HG03457 (cell line): ENCODE measurements at regions not wholly inside any gene's neighbourhood (a gene's known extent, or its start where the extent isn't known, plus 50 kb on each side); places are given as distances from the start of the nearest gene placed in this dataset.
"Not testable (repeated sequence)": the region's sequence is repeated elsewhere in the genome, so short reads cannot be mapped to it uniquely, and the experiment has no call there.

Experiments
- ATAC-seq: cut with Tn5 transposase; IDR thresholded peaks from one replicate; pipeline ENCODE4 v1.9.1; 2021; ENCODE audit warnings: moderate number of reproducible peaks; ENCODE audit not compliant: unreplicated experiment

DNA sequence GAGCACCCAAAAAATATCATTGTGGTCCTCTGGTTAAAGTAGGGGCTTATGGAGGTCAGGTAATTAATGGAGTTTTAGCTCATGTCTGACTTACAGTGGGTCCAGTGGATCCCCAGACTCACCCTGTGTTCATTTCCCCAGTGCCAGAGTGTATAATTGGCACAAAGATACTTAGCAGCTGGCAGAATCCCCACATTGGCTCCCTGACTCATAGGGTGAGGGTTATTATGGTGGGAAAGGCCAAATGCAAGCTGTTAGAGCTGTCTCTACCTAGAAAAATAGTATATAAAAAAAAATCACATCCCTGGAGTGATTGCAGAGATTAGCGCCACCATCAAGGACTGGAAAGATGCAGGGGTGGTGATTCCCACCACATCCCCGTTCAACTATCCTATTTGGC is 1067.6 kb upstream of the ACVR2A start:
- ATAC-seq: no peak

DNA sequence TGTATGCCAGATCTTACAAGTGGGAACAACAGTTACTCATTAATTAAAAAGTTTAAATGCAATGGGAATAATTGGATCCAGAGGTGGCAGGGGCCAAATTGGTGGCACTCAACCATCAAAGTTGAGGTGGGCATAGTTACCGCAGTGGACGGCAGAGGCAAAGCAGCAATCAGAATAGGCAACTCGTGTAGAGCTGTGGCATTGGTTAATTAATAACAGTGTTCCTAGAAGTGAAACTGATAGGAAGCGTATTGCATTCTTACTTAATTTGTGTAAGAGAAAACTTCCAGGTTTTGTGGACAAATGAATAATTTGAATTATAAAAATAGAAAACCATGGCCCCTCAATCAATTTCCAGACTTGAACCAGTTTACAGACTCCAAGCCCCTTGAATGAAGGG is 1068.2 kb upstream of the ACVR2A start:
- no peak for ATAC-seq

DNA sequence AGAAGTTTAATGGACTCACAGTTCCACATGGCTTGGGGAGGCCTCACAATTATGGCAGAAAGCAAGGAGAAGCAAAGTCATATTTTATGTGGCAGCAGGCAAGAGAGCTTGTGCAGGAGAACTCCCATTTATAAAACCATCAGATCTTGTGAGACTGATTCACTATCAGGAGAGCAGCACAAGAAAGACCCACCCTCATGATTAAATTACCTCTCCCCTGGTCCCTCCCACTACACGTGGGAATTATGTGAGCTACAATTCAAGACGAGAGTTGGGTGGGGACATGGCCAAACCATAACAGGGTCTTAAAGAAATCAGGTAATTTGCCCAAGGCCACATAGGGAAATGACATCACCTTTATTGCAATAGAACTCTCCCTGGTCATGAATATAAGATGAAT is 1073.3 kb upstream of the ACVR2A start:
- no peak for ATAC-seq

DNA sequence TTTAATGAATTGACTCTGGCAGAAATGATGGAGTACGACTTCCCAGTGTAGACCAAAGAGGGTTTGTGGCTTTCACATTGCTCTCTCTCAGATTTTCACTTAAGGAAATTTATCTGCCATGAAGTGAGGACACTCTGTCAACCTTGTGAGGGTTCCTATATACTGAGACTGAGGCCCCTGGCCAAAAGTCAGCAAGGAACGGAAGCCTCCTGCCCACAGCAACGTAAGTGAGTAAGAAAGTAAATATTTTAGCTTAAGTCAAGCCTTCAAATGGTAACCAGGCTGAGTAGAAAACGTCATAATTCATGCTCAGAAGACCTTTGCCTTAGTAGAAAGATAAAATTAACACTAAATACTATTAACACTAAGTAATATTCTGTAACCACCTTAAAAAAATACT is 1080.5 kb upstream of the ACVR2A start:
- ATAC-seq: no peak

DNA sequence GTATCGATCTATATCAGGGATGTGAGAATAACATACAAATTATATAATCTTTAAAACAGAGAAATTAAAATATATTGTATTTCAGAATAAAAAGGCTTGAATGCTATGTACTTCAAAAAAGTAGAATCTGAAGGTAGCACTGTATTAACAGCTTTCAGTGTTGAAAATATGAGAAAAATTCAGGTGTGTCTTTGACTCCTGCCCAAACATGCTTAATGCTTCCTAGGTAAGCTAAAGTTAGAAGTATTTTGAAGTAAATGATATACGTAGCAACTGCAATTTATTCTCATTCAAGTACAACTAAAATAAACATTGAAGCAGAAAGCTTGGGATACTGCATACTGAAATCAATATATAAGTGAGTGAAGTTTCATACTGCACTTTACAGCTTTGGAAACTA is 1082.0 kb upstream of the ACVR2A start:
- no peak for ATAC-seq

DNA sequence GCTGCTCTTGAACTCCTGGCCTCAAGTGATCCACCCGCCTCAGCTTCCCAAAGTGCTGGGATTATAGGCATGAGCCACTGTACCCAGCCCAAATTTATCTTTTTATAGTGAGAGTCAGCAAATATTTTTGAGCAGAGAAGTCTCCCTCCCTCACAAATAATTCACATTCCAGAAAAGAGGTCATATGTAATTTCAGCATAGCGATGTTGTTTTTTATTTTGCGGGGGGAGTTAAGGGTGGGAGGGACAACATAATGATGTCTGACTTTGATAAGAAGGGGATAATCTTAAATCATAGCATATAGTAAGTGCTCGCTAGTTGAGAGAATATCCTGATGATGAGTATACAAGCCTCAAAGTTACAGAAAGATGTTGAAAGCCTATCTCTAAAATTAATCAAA is 1090.2 kb upstream of the ACVR2A start:
- no peak for ATAC-seq

DNA sequence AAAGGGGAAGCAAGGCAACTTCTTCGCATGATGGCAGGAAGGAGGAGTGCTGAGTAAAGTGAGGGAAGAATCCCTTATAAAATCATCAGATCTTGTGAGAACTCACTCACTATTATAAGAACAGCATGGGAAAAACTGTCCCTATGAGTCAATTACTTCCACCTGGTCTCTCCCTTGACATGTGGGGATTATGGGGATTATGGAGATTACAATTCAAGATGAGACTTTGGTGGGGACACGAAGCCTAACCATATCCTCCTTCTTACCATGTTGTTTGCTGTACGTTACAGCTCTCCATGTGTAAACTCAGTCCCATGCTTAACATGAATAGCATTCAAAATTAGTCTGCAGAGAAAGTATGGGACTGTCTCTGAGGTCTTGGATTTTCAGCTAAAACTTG is 1096.8 kb upstream of the ACVR2A start:
- no peak for ATAC-seq

DNA sequence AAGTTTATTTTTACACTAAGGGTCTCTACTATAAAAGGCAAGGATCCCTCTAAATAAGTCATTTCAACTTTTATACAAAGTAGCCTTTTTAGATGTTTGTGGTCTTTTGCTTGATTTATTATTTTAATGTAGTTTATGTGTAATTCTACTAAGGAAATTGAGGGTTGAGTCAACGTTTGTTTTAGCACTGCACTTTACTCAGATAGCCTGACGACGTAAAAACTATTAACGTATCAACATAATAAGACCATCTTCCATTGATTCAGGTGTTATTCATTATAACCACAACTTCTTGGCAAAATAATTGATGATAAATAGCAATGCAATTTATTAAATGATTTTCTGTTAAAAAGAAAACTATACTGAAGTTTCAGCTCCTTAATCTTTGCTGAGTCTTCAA is 1103.6 kb upstream of the ACVR2A start:
- no peak for ATAC-seq

DNA sequence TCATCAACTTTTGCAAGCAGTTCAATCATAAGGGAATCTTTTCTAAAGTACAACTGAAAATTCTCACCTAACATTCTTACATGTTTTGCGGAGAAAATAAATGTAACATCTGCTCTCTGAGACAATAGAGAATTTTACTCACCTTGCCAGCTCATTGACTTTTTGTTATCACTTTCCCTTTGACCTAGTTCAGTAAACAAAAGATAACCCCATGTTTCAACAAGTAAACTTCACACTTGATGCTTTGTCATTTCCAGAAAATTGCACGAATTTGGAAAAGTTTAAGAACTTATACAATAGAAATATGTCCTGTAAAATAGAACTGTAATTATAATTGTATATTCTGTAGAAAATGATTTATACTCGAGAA is 1110.0 kb upstream of the ACVR2A start:
- ATAC-seq: no peak

DNA sequence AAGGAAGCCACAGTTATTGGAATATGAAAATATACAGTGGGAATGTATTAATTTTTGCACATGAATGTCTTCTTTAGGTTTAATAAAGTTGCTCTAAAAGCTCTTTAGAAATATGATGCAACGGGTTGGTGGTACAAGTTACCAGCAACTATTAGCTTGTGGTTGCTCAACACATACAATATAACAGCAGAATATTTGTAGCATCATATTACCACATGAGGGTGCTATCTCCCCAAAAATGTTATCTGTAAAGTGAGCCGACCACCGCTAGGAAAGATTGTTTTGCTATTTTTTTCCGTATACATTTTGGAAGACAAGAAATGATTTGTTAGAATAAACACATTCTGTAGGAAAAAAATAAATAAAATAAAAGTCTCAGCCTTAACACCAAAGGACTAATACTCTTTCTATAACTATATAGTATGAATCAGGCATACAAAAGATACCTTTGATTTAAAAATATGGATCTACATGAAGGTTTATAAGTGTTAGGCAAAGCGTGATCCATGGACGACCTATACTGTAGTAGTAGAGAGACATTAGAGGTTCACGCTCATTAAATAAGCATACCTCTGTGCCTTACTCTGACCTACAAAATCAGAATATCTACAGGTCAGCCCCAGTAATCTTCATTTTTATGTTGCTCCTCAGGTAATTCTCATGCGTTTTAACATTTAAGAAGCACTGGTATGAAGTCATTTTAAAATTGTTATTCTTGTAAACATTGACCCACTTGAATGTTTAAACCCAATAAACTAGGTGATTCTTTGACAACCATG is 1110.6 kb upstream of the ACVR2A start:
- no peak for ATAC-seq

DNA sequence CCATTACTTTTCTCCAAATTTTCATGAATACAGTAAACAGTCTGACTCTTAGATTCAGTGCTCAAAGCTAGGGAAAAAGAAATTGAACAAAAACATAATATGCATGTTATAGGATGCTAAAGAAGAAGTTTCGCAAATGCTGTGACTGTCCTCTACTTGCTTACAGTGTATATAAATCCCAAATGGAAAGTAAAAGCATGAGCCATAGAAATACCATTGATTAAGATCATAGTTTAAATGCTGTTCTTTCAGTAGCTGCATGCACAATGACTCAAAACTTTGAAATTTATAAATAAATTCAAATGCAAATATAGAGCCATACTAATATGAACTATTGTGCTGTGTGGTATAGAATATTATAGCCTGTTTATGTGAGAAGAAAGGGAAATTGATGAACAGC is 1113.9 kb upstream of the ACVR2A start:
- ATAC-seq: no peak

DNA sequence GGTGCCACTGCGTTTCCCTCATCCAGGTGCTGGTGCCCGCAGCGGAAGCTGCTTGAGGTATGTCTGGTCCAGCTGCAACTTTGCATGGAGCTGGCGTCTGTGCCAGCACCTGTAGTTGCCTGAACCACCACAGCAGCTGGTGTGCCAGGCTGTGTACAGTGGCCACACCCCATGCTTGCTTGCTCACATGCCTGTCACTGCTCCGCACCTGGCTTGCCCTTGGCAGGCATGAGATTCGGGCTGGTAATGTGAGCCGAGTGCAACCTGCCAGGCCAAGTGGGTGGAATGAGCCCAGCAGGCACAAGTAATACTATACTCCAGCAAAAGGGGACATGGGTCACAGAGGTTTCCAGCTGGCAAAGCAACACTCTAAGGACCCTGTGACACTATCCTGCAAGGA is 1123.3 kb upstream of the ACVR2A start:
- ATAC-seq: no peak

DNA sequence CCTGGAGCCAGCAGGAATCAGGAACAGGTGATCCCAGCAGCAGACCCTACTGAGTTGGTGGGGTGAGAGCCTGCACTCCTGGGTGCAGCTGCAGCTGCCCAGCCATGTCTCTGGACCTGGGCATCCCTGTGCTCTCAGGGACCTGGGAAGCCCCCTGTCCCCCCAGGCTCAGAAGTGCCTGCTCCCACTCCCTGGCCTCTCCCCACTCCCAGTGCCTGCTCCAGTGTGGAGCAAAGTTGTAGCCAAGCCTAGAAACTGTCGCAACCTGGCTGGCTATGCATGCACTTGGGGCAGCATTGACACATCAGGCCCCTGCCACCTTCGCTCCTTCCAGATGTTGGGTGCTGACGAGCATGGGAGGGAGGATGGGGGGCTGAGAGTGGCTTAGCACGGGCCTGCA is 1124.7 kb upstream of the ACVR2A start:
- ATAC-seq: no peak

DNA sequence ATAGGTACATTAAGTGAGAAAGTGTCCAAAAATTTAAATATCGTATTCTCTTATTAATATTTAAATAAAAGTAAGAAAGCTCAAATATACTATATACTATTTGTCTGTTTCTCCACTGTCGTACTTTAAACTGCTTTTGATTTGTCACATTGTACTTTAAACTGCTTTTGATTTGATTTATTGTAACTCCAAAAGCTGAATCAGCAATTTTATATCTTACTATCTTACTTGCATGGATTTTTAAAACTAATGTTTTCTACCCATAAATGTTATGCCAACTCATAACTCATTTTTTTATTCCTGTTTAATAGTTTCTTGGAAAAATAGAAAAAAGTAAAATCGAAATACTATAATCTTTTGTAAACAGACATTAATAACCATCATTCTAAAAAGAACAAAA is 1128.2 kb upstream of the ACVR2A start:
- no peak for ATAC-seq

DNA sequence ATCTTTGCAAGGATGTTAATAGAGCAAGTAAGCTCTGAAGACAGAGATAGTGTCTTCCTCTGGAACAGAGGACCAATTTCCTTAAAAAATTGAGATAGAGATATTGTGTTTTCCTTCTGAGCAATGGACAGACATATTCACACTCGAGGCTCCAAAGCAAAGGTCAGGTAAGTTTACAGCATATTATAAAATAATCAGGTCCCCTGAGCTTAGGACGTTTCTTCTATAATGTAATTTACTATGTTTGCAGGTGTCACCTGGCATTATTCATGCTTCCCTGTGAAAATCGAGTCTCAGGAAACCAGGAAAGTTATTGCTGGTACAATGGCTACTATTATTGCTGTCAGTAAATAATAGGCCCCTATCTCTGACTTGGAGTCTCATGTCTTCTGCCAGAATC is 1135.8 kb upstream of the ACVR2A start:
- ATAC-seq: no peak

DNA sequence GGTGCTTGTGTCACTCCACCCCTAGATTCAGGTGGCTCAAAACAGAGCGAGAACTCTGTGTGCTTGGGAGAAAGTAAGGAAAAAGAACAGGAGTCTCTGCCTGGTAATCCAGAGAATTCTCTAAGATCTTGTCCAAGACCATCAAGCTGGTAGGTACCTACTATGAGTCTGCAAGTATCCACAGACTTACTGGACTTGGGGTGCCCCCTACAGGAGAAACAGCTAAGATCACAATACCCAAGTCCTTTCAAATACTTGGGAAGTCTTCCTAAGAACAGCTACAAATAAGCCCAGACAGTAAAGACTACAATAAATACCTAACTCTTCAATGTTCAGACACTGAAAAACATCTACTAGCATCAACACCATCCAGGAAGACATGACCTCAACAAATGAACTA is 1143.6 kb upstream of the ACVR2A start:
- ATAC-seq: no peak

DNA sequence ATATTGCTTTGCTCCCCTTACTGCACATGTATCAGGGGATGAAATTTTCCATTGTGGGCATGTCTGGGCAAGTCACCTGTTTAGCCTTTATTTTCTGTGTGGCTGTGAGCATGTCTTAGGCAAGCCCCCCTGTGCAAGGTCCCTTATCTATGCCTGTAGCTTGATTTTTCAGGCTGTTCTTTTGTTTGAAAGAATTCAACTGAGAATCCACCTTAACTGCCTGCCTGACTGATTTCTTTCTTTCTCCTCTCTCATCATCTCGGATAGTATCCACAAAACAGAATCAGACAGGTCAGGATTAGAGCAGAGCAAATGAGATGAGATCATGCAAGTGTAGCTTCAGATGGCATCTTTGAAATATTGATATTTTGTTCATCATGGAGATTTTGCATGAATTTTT is 1147.5 kb upstream of the ACVR2A start:
- no peak for ATAC-seq

DNA sequence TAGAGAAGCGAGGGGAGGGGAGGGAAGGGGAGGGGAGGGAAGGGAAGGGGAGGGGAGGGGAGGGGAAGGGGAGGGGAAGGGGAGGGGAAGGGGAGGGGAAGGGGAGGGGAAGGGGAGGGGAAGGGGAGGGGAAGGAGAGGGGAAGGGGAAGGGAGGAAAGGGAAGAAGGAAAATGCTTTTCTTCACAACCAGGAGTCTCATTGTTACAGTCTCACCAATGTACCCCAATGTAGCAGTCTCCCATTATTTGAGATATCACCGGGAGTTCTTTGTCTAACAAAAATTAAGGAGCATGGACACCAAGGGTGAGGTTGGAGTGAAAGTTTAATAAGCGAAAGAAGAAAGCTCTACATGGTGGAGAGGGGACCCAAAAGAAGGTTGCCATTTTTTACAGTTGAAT is 1148.0 kb upstream of the ACVR2A start:
- not testable (repeated sequence) for ATAC-seq

DNA sequence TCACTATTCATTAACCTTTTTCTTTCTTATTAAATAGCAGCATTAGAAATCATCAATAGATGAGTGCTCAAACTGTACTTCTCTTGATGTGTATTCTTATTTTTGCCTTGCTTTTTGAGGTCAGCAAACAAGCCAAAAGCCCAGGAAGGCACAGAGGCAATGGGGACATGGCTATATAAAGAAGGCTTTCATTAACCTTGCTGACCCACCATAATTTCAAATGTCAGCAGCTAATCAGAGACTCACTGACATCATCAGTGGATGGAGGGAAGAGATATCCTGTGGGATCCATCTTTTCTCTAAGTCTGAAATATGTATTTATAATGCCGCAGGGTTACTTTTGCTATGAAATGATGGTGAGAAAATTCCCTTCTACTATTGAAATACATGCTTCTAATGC is 1162.8 kb upstream of the ACVR2A start:
- no peak for ATAC-seq

DNA sequence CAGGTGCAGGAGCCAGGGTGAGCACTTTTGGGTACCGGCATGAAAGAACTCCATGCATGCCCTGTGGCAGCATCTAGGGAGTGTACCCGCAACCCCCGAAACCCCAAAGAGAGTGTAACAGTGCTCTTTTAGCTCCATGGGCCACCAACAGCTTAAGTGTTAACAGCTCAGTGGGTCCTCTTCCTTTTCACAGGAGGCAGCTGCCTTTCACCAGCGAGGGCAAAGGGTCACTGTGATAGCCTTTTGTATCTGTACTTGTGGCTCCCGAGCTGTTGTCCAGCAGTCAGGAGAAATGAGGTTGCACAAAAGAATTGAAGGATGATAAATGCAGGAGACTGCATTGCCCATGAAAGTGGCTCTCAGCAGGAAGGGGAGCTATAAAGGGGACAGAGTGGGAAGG is 1166.3 kb upstream of the ACVR2A start:
- ATAC-seq: no peak

DNA sequence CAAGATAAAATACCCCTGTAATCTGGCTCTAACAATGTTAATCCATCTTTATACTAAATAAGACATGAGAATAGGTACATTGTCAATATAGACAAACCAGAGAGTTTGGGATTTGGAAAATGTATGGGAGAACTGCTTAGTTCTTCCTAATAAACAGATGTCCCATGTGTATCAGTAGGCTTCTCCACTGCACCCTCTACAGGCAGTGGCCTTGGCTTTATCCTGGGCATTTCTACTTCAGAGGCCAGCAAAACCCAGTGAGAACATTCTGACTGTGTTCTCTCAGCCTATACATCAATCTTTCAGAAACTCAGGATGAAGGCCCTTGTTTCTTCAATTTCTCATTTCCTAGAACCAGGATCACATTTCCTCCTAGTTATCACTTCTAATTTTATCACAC is 1167.5 kb upstream of the ACVR2A start:
- no peak for ATAC-seq

DNA sequence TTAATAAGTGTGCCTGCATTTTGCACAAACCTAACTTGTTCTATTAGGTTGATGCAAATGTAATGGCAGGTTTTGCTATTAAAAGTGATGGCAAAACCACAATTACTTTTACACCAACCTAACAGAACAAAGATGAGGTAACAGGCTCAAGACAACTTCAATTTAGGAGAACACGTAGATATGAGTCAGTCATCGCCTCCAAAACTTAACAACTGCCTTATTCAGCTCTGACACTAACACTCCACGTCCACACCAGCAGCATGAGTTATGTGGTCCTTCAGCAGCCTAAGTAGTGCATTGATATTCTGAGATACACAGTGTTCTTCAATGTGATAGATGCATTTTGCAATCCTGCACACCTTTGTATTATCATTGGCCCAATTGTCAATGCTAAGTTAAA is 1175.1 kb upstream of the ACVR2A start:
- no peak for ATAC-seq

DNA sequence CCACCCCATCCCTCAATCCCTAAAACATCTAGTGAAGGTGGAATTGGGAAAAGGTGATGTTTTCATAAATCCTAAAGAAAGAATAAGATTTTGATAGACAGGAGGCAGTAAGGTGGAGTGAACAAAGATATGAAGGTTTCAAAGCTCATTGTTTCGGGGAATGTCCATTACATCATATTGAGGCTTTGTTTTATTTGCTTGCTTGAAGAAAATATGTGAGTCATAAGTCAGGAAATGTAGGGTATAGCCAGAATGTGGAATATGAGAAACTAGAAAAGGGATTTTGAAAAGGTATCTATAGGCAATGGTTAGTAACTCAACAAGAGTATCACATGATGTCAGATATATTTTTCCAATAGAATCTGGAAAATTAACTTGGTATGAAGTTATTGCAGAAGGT is 1178.5 kb upstream of the ACVR2A start:
- ATAC-seq: no peak
